ENCODE measurements at regions not wholly inside any gene's neighbourhood (a gene's known extent, or its start where the extent isn't known, plus 50 kb on each side); places are given as distances from the start of the nearest gene placed in this dataset.
A peak's percentile ranks its signal among the peaks of the same experiment; 100 is the strongest.

DNA sequence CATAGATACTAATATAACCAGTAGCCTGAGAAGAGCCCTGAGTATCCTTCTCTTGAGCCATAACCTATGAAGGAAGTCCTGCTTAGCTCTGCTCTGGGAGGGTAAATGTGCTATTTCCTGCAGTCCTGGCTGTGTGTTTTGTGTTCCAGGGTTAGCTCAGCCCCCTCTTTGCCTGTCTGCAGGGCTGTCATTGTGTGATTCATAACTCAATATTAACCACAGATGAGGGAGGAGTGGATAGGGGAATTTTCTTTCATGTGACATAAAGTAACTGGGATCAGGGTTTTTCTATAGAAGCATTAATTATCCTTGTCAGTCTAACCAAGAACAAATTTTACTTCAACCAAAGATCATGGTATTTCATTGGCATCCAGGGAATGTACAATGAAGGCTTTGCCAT lies 183.3 kb upstream of the ZBTB20 start:
- peak; percentile 62 for DNase-seq (ENCODE audit: low spot score)

DNA sequence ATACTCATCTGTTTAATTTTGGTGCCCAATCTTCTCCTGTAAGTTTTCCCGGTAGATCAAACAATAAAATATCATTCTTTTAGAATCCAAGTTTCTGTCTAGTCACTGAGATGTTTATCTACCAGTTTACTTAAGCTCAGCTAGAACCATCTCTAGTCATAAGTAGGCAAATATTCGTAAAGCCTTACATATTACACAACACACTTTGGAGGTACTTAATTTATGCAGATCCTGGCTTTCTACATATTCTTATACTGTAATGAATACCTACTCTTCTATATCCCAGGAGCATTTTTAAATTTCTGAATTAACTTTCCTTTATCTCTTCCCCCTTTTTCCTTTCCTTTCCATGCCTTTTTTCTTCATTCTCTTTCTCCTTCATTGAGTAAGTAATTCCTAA lies 185.9 kb upstream of the ZBTB20 start:
- DNase-seq (ENCODE audit: low spot score), result no peak

DNA sequence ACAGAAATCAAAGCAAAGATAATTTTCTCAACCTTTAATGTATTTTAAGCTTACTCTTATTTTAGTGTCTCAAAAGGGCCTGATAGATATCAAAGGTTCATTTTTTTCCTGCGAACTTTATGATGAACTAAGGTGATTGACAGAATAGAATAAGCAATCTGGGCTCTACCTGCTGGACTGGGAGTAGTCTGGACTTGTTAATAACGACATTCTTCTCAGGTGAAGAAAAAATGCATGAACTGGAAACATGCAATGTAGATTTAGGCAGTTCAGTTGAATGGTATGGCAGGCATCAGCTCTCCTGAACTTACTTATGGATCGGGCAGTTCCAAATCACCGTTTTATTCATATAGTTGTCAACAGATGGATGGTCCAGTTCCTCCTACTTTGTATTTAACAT lies 189.7 kb upstream of the ZBTB20 start:
- no peak for DNase-seq (ENCODE audit: low spot score)

DNA sequence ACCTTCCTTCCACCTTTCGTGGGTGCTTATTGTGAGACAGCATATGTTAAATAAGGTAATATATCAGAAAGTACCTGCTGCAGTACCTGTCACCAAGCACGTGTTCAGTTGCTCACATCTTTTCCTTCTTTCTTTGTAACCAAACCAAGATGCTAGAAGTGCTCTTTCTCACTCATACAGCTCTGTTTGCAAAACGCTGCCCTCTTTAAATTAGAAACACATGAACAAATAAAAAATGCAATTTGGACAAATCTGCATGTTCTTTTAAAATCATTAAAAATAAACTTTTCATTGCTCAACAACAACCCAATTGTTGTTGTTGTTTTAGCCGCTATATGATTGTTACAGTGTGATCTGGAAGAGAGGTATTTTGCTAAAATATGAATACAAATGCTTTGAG lies 193.5 kb upstream of the ZBTB20 start:
- no peak for DNase-seq (ENCODE audit: low spot score)

DNA sequence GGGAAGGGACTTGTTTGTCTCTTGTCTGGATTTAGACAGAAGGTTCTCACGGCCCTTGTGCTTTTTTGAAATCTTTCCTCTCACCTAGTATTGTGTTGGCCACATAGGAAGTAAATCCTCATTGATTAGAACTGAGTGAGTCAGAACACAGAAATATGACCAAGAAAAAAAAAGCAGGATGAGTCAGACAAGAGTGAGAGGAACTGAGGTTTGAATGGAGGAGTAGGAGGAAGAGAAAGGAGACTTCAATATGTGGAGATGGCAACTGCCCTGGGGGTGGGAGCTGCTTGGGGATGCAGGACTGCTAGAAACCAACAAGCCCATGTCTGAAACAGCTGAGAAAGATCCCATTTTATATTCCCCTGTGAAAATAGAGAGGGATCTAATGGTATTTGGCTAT lies 194.1 kb upstream of the ZBTB20 start:
- DNase-seq (ENCODE audit: low spot score), result peak; percentile 56

DNA sequence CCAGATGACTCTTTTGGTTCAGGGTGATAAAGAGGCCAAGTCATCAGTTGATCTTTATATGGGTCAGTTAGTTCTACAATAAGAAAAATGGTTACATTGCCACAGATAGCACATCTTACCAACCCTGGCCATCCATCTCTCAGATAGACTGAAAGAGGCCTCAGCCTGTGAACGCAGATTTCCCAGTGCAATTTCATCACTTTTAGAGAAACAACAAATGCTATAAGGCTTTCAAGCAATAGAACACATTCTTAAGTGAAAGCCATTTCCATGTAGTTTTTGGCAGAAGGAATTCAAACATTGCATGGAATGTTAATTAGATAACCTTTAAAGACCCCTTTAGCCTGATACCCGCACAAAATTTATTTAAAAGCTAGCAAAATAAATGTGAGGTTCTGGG lies 200.6 kb upstream of the ZBTB20 start:
- no peak for DNase-seq (ENCODE audit: low spot score)

DNA sequence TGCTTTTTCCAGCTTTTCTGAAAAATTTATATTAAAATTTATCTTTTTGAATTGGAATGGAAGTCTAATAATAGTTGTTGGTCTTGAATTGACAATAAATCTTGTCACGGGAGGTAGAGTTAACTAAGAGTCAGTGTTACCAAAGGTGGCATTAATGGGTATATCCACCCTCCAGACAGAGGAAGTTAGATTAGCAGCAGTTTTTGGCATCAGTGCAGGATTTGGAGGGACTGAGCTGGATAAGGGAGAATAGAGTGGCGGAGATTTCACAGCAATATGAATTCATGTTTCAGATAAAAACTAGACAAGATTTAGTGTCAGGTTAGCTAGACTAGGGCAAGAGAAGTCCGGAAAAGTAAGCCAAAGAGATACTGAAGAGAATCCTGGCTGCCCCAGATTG lies 201.3 kb upstream of the ZBTB20 start:
- DNase-seq (ENCODE audit: low spot score), result no peak

DNA sequence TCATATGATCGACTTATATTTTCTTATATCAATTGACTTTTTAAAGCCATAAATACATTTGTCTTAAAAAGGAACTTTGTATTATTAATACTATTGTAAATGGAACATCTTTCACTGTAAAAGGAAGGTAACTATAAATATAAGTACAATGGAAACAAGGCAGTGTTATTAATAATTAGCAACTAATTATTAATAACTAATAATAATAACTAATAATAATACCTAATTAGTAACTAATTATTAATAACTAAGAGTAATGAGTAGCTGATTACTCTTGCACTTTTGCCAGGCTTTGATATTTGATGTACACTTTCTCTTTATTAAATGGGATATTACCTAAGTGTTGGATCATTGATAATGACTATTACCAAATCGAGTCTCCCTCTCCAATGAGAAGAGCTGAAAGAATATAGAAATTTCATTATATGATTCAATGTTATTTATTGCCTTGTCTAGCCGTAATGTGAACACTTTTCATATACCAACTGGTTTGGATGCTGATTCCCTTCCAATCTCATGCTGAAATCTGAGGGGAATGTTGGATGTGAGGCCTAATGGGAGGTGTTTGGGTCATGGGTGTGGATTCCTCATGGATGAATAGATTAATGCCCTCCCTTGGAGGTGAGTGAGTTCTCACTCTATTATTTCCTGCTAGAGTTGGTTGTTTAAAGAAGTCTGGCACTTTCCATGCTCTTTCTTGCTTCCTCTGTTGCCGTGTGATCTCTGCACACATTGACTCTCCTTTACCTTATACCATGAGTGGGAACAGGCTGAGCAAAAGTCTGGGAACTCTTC lies 202.1 kb upstream of the ZBTB20 start:
- no peak for DNase-seq (ENCODE audit: low spot score)

DNA sequence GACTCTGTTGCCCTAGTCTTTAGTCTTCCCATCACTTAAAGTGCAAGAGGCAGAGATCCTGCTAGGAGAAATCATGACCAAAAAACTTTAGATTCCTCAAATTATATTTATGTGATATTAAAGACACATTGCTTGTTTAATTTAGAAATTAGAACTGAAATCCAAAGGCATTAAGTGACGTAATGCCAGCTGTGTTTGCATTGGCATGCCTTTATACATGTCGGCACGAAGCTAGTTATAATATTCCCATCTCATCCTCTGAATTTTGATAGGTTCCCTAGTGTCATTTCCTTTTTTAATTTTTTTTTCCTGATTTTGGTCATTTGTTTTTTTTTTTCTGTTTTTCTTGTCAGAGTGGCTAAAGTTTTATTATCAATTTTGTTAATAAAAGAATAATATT lies 203.5 kb upstream of the ZBTB20 start:
- DNase-seq (ENCODE audit: low spot score), result no peak

DNA sequence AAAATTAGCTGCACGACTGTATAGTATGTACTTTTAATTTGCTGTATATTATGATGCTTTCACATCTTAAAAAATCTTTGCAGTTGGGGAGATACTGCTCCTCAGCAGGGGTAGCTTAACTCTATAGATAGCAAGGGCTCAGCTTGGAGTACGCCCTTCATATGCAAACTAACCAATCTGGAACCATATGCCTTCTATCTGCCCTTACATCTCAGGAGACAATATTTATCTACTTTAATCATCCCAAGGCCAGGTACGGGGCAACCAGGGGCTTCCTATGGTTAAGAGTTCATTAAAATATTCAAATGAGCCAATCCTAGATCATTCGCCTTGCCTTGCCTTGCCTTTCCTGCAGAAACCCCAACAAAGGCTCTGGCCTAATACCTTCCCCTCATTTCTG lies 204.1 kb upstream of the ZBTB20 start:
- no peak for DNase-seq (ENCODE audit: low spot score)

DNA sequence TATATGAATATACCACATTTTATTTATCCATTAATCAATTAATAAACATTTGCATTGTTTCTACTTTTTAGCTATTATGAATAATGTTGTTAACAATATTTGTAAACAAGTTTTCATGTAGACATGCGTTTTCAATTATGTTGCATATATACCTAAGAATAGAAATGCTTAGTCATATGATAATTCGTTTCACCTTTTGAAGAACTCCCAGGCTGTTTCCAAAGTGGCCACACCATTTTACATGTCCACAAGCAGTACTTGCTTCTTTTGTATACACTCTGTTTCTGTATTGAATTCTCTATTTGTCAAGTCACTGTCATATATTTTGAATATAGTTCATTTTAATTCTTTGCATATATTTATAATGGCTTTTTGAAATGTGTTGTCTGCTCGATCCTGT lies 206.9 kb upstream of the ZBTB20 start:
- no peak for DNase-seq (ENCODE audit: low spot score)

DNA sequence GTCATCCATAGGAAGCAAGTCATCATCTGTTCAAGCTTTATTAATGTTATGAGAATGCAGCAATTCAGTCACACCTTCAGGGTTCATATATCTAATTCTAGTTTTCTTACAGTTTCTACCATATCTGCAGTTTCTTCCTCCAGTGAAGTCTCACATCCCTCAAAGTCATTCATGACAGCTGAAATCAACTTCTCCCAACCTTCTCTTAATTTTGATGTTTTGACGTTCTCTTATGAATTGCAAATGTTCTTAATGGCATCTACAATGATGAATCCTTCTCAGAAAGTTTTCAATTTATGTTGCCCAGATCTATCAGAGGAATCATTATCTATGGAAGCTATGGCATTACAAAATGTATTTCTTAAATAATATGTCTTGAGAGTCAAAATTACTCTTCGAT lies 210.4 kb upstream of the ZBTB20 start:
- no peak for DNase-seq (ENCODE audit: low spot score)

DNA sequence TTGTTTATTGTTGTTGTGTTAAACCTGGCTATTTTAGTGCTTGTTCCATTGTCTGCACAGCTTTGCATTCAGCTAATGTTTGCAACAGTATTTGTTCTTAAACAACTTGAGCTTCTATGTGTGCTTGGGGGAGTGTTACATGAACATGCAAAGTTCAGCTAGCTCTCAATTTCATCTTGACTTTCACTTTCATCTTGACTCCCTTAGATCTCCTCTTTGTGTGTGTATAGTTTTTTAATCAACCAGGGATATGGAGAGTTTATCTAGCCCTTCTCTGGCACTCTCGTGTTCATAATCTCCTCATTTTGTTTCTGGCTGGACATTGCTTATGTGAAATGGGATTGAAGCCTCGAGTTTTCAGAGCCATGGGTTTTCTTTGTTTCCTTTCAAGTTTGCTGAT lies 212.4 kb upstream of the ZBTB20 start:
- DNase-seq (ENCODE audit: low spot score), result no peak

DNA sequence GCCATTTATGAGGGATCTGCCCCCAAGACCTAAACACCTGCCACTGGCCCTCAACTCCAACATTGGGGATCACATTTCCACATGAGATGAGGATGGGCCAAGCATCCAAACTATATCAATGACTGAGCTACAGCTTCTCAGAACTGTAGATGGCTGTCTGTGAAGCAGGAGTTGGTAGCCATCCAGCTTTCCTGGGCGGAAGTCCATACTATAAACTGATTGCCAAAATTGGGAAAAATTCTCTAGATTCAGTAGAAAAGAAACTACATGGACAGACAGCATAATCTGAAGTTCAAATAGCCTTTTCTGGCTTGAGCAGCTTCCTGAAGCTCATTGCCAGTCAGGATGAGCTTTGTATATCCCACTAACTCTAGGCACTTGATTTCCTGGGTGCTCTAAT lies 214.7 kb upstream of the ZBTB20 start:
- DNase-seq (ENCODE audit: low spot score), result no peak

DNA sequence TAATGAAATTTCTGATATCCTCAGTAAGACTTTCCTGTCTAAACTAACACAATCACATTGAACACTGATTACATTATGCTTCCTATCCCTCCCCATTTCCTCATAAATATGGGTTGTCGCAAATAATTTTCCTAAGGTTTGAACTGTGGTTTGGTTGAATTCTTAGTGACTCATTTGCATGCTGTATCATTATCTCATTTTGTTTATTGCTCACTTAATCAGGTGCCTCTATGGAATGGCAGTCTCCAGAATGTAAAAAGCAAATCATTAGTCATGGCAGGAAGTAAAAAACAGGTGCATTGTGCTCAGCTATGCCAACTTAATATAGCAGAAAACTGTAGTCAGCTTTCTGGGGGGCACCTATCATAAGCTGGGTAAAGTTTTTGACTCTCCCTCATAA lies 216.0 kb upstream of the ZBTB20 start:
- DNase-seq (ENCODE audit: low spot score), result peak; percentile 42

DNA sequence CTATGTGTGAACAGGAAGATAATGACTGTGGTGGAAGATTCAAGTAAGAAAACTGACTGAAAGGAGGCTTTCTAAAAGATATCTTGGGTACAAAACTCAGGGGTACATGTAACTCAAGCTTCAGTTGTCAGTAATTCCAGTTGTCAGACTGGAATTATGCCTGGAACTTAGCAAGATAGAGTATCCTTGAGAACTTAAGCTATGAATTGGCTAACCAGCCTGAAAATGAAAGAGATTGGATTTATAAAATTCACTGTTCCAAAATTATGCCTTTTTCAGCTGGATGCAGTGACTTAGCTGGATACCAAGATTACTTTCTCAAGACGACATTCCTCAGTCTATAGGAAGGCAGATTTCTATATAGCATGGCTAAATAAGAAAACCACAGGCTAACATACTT lies 221.9 kb upstream of the ZBTB20 start:
- DNase-seq (ENCODE audit: low spot score), result no peak

DNA sequence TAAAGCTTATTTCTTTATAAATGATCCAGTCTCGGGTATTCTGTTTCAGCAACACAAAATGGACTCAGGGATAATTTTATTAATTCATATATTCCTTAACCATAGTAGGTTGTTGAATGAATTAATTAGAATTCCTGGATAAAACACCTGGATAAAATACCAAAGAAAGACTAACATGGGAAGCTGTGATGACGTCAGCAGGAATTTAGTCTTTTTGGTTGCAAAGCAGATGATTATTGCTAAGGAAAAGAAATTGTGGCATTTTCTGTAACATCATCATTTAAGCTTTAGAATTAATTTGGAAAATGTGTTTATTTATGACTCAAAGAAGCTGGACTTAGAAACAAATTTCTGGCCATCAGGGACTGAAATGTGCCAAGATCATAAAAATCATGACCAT lies 228.3 kb upstream of the ZBTB20 start:
- no peak for DNase-seq (ENCODE audit: low spot score)

DNA sequence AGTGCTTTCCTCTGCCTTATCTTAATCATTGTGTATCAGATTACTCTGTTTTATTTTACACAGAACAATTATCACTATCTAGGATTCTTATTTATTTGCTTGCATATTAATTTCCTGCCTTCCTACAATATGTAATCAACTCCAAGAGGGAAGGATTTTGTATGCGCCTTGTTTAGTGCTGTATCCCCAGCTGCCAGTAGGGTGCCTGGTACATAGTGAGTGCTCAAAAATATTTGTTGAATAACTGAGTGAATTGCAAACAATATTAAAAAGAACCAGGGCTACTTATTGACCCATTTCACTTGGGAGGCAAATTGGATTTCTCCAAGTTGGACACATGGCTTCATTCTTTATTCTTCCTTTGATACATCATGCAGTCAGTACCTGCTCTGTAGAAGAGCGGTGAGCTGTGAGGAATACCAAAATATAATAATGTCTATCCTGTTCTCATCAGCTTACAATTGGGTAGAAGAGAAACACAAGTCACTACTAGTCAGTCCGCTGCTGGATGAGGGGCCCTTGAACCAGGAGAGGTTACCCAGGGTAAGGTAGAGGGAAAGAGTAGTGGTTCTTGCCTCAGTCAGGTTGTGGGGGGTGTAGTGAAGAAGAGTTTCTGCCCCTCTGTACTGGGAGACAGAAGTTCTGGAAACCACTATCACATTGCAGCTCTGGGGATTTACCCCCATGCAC lies 233.9 kb upstream of the ZBTB20 start:
- DNase-seq (ENCODE audit: low spot score), result no peak

DNA sequence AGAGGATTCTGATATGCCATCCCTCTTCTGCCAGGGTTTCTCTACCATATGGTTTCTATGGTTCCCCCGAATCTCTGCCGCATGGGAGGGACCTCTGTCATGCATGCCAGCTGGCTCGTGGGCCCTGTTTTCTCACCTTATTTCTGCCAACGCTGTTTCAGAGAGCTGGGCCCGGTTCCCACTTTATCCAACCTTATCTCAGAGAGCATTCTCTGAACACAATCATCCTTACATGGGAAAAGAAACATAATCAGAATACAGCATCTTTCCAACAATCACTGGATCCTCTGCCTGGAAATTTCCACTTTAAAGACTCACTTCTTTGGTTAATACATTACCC lies 234.5 kb upstream of the ZBTB20 start:
- no peak for DNase-seq (ENCODE audit: low spot score)

DNA sequence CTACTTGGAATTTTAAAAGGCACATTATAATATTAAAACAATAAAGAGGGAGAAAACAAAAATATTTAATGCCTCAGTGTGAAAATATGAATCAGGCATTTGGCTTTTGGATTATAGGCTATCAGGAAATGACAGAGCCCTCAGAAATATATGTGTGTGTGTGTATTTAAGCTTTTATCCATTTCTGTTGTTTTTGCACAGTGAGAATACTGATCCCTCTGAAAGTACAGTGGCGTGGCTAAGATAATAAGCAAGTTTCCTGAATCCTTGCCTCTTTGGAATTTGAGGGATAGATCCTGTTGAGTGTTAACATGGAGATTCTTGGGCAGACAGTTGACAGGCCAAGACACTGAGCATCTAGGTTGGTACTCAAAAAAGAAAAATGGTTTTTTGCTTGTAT lies 234.8 kb upstream of the ZBTB20 start:
- no peak for DNase-seq (ENCODE audit: low spot score)

DNA sequence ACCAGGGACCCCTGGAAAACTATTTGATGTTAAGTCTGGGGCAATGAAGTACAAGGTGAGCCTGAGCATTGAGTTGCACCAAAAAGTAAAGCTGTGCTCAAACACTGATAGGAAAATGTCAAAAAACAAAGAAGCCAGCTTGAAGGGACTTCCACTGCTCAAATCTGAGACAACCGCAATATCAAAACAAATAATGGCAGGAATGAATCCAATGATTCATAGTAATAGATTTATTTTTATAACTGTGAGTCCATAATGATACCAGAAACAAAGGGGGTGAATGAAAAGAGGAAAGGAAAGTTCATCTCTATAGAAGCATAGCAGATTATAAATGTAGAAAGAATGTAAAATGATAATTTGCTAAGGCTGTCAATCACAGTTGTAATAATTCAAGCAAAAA lies 237.3 kb upstream of the ZBTB20 start:
- DNase-seq (ENCODE audit: low spot score), result no peak

DNA sequence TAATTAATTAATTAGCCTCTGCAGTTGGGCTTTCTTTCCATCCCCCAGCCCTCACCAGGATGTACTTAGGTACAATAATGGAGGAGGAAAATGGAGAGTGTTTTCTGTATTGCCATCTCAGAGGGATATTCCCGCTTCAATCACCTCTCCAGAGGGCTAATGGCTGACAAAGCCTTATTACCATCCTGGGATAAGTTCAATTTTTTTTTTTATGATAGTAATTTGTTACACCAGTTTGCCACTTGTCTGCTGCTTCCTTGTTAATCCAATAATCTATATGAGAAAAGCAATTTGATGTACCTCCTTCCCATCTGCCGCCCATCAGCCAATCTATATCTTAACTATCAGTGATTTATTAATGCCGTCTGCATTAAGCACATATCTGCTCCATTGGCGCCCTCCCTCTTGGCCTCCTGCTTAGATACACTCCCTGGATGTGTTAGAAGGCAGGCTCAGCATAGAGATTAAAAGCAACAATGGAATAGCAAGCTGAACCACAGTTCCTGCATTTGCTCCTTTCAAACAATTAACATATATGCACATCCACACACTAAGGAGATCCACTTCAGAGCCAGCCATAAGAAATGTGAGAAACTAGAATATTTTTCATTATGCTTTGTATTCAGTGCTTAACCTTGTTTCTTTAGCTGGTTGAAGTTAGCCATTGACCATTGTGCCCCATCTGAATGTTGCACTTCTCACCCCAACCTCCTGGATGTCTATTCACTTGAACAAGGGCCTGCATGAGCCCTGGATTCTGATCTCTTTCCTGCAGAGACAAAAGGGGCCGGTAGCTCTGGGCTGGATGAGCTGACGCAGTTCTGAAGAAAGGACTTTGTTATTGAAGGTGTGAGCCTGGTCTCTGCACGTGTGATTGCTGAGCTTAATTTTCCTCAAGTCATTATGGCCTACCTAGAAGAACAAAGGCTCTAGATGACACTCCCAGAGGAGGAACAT lies 237.3 kb upstream of the GAP43 start:
- DNase-seq (ENCODE audit: low spot score), result no peak

DNA sequence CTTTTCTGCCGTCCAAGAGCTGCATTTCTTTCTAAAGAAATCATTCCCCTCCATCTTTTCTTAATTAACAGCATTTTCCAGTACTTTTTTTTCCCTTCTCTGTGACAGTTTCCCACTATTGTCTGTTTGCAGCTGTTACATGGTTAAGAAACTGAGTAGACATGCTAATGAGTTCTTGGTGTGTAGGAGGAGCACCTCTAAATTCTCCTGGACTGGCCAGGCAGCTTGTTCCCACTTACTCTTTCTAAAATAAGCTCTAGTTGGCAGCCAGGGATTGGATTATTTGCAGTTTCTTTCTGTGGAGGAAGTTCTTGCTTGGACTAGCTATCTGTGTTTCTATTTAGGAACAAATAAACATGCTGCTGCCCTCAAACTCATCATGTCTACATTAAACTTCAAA lies 235.1 kb upstream of the GAP43 start:
- no peak for DNase-seq (ENCODE audit: low spot score)
